Astrocyte (in vitro differentiated cells and primary cell): ENCODE measurements at regions not wholly inside any gene's neighbourhood (a gene's known extent, or its start where the extent isn't known, plus 50 kb on each side); places are given as distances from the start of the nearest gene placed in this dataset.

ENCODE experiments used
- EZH2 ChIP-seq: IDR thresholded peaks from 2 replicates; pipeline ENCODE4 v1.6.1; 2012; ENCODE audit warnings: mild to moderate bottlenecking, low read length, inconsistent platforms; ENCODE audit not compliant: insufficient read depth
- TF ChIP-seq, protein P1 (sequence below): IDR thresholded peaks from 2 replicates; pipeline ENCODE4 v1.5.1; 2011; ENCODE audit warnings: low read depth, mild to moderate bottlenecking, inconsistent platforms, low read length, moderate library complexity; ENCODE audit not compliant: insufficient read depth

DNA sequence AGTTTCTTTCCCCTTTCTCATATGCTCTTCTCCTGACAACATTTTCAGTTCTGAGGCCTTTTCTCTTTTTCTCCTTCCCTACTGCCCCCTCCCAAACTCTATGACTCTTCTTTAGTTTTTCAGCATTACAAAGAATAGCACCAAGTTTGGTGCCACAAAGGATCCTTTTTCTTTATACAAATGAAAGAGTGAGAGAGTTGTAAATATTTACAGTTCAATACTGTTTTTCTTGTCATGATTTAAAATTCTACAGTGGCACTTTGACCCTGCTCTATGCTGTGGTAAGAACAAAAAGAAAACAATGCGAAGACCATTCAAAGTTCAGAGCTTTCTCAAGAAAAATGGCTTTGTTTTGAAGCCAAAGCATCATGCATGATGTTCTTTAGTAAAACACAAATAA lies 667.9 kb upstream of the SGO1 start:
- TF ChIP-seq, protein P1, sequence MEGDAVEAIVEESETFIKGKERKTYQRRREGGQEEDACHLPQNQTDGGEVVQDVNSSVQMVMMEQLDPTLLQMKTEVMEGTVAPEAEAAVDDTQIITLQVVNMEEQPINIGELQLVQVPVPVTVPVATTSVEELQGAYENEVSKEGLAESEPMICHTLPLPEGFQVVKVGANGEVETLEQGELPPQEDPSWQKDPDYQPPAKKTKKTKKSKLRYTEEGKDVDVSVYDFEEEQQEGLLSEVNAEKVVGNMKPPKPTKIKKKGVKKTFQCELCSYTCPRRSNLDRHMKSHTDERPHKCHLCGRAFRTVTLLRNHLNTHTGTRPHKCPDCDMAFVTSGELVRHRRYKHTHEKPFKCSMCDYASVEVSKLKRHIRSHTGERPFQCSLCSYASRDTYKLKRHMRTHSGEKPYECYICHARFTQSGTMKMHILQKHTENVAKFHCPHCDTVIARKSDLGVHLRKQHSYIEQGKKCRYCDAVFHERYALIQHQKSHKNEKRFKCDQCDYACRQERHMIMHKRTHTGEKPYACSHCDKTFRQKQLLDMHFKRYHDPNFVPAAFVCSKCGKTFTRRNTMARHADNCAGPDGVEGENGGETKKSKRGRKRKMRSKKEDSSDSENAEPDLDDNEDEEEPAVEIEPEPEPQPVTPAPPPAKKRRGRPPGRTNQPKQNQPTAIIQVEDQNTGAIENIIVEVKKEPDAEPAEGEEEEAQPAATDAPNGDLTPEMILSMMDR: no peak
- TF ChIP-seq EZH2: no peak
